AG04450 (cell line): ENCODE measurements at regions not wholly inside any gene's neighbourhood (a gene's known extent, or its start where the extent isn't known, plus 50 kb on each side); places are given as distances from the start of the nearest gene placed in this dataset. TPM values are rescaled to one million over a fixed set of nuclear protein-coding genes. Genes with fewer than 3 reads are reported as not detected.

Experiments used
- CTCF ChIA-PET: fragments of 300-600, 350-600 bp; formaldehyde crosslinking; extraction: SDS; loops from one replicate; lab custom pipeline; 2022; ENCODE audit warnings: antibody characterized with exemption, inconsistent platforms; lab: Charles Lee
- POLR2A ChIA-PET: fragments of 350-600 bp; formaldehyde crosslinking; extraction: SDS; loops from one replicate; lab custom pipeline; 2021; ENCODE audit warnings: antibody characterized with exemption, inconsistent platforms; lab: Yijun Ruan, JAX
- DNase-seq: peaks from one replicate; pipeline ENCODE4 v3.0.0-alpha.2; 2011; ENCODE audit warnings: low read depth, low spot score
- H3K27ac ChIP-seq: one replicate; pipeline ENCODE4 v1.5.1; 2012; ENCODE audit warnings: low read depth, low read length, control low read depth
- H3K27me3 ChIP-seq: one replicate; pipeline ENCODE4 v1.6.0; 2012; ENCODE audit warnings: low read length; ENCODE audit not compliant: control insufficient read depth, insufficient read depth
- H3K4me3 ChIP-seq: 2 replicates; pipeline ENCODE4 v1.5.1; 2011; ENCODE audit warnings: mild to moderate bottlenecking, low read depth, low read length, control low read depth
- H3K9me3 ChIP-seq: 2 replicates; pipeline ENCODE4 v1.5.1; 2012; ENCODE audit warnings: low read length; ENCODE audit not compliant: control insufficient read depth, insufficient read depth
- CTCF ChIP-seq: IDR thresholded peaks from 2 replicates; pipeline ENCODE4 v1.5.1; 2011; ENCODE audit warnings: low read depth, low read length, control low read depth, inconsistent platforms
- small RNA-seq: library from RNA; depleted of rRNA; stranded (forward); fragments of <200 nt; gene quantifications from one replicate; pipeline ENCODE3, GENCODE V24; 2012; ENCODE audit warnings: low read depth; ENCODE audit not compliant: insufficient read length

DNA sequence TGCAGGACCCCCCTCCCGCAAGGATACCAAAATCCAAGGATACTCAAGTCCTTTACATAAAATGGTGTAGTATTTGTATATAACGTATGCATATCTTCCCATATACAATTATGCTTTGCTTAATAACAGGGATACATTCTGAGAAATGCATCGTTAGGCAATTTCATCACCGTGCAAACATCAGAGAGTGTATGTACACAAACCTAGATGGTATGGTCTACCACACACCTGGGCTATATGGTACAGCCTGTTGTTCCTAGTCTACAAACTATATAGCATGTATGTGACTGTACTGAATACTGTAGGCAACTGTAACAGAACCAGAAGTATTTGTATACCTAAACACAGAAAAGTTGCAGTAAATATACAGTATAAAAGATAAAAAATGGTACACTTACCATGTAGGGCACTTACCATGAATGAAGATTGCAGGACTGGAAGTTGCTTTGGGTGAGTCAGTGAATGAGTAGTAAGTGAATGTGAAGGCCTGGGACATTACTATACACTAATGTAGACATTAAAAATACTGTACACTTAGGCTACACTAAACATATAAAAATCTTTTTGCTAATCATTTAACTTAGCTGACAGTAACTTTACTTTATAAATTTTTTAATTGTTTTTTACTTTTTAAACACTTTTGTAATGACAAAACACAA, 141.1 kb downstream of the SLC41A2 start:
- Histone ChIP-seq H3K9me3 (no peaks in the 10 kb centered on the region), H3K27ac (no peak overlapping the region), H3K4me3 (no peak overlapping the region), H3K27me3 (no peaks in the 10 kb centered on the region)
- DNase-seq = no peak
- CTCF ChIA-PET = no interaction called here
- POLR2A ChIA-PET = no interaction called here
- TF ChIP-seq CTCF = no peak

- POLR2A ChIA-PET = no interaction called here
- Histone ChIP-seq H3K9me3 (no peaks in the 10 kb centered on the region), H3K27me3 (no peaks in the 10 kb centered on the region), H3K27ac (no peak overlapping the region), H3K4me3 (no peak overlapping the region)
- CTCF ChIA-PET = no interaction called here
- no peak for TF ChIP-seq CTCF
- DNase-seq = no peak
Measured at GRCh38 chr12:104815935-104816334, 142.2 kb downstream of the SLC41A2 start.

GRCh38 chr12:104814944-104815343, 143.1 kb downstream of the SLC41A2 start:
- CTCF ChIA-PET = no interaction called here

More at GRCh38 chr12:104814944-104815343, 143.1 kb downstream of the SLC41A2 start:
- H3K9me3 ChIP-seq = no peaks in the 10 kb centered on the region
- no peaks in the 10 kb centered on the region for H3K27me3 ChIP-seq
- no peak for DNase-seq
- no peak overlapping the region for H3K4me3 ChIP-seq
- POLR2A ChIA-PET = no interaction called here
- H3K27ac ChIP-seq = no peak overlapping the region
- no peak for TF ChIP-seq CTCF

Small RNAs in the stretch of these regions (small RNA-seq; reads per million reads assigned to genes)
- gene RF00019 = not detected
